ENCODE measurements at regions not wholly inside any gene's neighbourhood (a gene's known extent, or its start where the extent isn't known, plus 50 kb on each side); places are given as distances from the start of the nearest gene placed in this dataset.

DNA sequence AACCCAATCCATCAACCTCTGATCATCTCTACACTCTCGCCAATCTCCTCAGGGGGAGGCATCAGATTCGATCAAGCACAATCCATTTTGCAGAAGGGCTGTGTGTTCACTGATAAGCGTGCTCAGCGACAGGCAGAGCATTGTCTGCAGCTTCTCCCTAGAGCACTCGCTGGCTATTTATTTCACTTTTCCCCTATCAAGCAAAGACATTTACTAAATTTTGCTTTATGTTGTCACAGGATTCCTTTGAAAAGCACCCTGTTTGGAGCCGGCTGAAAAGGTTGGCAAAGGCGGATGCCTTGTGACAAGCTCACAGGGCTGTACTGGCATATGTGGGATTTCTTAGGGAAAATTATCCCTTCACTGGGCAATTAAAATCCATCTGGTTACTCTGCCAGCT is 1381.5 kb upstream of the TENM4 start:
- DNase-seq: no peak

DNA sequence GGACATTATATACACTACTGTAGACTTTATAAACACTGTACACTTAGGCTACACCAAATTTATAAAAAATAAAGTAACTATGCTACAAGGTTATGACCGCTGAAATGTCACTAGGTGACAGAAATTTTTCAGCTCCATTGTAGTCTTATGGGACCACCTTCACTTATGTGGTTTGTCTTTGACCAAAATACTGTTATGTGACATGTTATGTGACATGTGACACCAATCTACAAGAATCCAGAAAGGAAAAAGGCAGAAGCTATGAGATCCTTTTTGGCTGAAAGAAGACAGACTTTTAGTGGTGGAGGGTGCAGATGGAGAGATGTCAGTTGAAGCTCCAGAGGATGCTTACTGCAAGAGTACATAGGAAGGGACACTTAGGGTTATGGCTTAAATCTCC is 1378.4 kb upstream of the TENM4 start:
- DNase-seq: no peak

DNA sequence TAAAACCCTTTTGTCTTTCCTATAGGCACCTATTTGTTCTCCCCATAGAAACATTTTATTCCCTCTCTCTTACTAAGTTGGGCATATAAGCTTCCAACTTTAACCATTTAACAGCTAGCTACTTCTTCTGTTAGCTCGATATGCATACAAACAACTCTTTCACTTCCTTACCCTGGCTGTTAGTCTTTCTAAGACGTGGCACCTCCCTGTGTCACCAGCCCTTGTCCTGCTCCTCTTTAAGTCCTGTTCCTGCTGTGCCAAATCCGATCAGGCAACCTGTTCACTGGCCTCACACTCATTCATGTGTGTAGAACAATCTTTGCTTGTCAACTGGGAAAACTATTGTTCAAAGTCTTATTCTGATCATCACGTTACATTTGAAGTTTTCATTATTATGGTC is 1376.1 kb upstream of the TENM4 start:
- no peak for DNase-seq

DNA sequence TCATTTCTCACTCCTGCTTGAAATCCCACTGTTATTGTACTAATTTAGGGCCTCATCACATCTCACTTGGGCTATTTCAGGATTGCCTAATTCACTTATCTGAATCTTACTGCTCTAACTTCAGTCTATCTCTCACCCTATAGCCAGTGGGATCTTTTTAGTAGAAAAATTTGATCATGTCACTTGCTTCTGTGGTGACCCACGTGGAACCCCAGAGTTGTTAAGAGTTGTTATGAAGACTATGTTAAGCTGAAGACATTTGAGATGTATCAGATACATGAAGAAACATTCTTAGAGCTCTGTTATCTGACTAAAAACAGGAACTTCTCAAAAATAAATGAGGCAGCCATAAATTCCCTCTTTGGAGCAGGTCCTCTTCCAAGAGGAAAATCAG is 1375.6 kb upstream of the TENM4 start:
- no peak for DNase-seq

DNA sequence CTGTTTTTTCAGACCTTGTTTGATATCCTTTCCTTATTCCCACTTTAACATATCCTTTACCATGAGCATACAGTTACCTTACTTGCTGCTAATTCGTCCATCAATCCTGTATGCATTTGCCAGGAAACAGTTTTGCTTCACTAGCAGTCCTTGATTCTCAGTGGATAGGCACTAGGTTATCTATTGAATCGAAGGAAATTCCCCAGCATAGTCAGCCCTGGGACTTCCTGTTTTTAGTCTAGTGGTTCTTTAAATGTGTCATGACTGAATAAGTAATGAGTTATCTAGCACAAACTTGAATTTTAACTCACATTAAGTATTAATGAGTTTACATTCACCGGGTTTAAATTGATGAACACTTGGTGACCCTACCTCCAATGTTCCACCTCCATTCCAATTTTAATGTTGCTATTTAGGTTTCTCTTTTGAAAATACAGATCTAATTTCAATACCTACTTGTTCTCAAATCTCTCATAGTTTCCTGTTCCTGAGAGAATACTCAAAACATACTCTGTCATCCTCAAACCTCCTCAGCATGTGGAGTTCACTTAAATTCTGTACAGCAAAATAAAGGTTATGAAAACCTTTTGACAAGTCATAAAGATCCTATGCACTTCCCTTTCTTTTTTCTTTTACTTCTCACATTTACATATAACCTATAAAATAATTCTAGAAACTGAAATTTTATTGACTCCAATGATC is 1375.1 kb upstream of the TENM4 start:
- no peak for DNase-seq

DNA sequence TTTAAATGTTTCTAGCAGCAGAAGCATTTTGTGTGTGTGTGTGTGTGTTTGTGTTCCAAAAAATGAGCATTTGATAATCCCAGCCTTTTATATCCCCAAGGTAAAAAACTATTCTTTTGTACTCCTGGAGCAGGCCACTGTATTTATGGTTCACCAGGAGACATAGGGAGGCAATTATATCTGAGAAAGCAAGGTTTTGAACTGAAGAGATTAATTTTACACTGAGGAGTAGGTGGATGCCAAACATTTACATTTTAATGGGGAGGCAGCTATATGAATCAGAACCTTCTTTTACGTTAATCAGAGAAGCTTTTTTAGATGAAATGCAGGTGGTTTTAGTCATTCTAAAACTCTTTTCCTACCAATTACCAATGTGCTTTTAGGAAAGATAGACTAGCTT is 1374.0 kb upstream of the TENM4 start:
- DNase-seq: no peak

DNA sequence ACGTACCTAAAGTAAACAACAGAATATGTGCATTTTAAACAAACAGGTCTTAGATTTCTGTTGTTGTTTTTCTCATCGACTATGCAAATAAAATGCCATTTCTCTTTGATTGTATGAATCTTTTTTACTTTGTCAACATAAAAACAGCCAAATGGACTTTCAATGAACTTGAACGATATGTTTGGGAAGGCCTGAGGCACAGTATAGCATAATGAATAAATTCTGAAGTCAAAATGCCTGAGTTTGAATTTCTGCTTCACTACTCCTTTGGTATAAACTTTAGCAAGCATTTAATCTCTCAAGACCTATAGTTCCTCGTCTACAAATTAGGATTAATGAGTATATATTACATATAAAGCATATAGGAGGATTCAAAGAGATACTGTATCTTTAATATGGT is 1369.9 kb upstream of the TENM4 start:
- DNase-seq: no peak

DNA sequence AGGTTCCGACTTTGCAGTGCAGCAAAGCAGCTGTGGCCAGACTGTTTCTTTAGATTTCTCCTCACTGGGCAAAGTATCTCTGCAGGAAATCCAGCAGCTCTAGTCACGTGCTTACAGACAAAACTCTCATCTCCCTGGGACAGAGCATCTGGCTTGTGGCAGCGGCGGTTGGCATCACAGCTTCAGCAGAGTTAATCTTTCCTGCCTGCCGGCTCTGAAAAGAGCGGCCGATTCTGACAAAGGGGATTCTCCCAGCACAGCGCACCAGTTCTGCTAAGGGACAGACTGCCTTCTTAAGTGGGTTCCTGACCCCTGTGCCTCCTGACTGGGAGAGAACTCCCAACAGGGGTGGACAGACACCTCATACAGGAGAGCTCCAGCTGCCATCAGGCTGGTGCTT is 1357.3 kb upstream of the TENM4 start:
- no peak for DNase-seq

DNA sequence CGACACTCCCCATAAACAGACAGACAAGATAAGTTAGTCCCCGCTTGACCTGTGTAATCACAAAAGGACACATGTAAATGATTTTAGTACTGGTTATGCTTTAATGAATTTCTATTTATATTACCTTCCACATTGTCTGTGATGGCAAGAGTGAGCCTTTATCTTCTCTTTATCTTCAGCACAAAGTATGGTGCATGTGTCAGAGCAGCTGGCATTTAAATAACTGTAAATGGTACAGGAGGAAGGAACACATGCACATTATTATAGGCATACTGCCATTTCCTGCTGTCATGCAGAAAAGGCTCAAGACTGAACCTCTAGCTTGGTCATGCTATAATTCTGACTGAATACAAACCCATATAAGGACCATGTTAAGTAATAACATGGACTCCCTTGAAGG is 1342.7 kb upstream of the TENM4 start:
- DNase-seq: no peak

DNA sequence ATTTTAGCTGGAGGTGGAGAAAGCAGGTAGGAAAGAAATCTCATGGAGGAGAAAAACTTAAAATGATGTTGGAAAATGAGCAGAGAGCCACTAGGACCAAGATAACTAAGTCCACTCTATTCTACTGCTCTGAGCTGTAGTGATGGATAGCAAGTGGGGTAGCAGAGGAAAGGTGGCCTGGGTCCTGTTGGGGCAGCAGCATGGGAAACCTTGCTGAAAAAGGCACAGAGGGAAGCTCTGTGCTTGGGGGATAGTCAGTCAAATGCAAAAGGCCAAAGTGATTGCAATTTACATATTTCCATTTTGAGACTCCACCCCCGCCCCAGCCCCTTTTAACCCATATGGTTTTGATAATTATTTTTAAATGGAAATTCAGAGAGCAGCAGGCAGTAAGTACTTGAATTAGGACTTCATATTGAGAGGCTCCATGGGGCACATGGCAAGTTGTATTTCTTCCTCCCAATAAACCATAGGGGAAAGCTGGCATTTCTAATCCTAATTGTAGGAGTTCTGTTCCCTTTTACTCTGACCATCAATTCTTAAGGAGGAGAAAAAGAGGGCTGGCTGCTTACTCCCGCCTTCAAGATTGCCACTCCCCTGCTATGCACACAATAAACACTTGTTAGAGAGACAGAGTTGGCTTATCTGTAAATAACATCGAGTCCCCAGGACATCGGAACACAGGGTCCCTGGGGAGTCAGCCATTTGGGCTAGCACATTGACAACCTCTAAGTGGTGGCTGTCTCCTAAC is 1341.5 kb upstream of the TENM4 start:
- DNase-seq: no peak

DNA sequence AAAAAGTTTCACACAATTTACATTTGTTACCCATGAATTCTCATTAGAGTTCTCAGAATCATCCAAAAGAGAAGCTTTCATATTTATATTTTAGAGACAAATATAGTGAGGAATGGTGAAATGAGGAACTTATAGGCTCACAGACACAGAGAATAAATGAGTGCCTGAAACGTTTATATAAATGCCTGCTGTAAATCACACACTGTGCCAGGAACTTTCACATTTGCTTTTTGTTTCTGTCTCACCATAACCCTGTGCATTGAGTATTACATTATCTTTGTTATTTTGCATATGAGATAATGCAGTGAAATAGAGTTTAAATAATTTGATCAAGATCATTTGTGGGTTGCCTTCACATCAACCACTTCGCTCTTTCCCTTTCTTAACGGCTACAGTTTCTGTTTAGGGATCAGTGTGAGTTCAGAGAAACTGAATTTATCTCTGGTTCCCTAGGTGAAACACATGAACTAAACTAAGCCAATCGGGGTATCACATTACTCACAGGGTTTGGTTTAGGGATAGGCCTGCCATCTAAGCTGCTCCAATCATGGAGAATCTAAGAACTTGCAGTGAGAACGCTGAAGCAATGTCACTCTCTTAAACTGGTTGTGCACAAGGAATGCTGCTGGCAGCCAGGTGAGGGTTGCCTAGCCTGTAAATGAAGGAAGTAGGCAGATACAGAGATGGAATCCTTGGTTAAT is 1339.2 kb upstream of the TENM4 start:
- DNase-seq: no peak

DNA sequence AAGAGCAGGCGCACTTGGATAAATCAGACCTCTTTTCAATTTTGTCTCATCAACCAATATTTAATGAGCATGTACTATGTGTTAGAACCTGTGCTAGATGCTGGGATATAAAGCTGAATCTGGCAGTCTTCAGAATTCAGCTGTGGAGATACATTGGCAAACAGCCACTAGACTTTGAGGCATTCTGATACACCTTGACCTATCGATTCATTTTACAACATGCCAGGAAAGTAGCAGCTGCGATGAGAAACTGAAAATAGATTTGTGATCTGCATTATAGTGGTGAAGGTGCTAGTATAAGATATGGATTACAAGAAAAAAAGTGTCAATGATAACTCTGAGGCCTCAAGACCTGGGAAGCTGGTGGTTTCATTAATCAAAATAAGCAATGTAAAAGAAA is 1338.1 kb upstream of the TENM4 start:
- DNase-seq: no peak

DNA sequence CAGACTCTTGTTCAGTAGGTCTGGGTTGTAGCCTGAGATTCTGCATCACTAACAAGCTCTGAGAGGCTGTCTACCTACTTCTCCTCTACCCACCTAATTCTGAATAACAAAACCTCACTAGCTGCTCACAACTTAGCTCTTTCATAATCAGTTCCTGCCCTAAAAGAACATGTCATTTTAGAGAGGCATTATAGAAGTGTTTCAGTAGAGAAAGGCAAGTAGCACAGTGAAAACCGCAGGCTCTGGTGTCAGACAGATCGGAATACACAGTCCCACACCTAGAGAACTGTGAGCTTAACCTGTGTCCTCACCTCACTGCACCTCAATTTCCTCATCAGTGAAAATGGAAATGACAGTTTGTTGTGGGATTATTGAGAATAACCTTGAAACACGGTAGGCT is 1337.6 kb upstream of the TENM4 start:
- DNase-seq: no peak

DNA sequence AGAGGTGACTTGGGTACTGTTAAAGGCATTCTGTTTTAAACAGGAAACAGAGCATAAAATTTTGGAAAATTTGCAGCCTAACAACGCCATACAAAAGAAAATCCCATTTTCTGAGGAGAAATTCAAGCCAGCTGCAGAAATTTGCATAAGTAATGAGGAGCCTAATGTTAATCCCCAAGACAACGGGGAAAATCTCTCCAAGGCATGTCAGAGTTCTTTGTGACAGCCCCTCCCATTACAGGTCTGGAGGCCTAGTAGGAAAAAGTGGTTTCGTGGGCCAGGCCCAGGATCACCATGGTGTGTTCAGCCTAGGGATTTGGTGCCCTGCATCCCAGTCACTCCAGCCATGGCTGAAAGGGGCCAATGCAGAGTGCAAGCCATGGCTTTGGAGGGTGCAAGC is 1333.1 kb upstream of the TENM4 start:
- no peak for DNase-seq

DNA sequence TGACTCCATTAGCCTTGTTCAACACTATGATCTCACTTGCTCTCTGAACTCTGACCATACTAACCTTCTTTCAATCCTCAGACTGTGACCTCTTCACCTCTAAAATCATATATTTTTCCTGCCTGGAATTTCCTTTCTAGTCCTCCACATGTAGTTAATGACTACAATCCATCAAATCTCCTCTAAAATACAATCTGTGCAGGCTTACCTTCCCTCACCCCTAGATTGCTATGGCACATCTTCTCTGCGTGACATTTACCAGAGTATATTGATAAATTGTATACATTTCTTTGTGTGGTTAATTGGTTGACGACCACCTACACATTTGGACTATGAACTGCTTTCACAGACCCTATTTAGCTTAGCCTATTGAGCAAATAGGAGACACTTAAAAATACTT is 1330.2 kb upstream of the TENM4 start:
- no peak for DNase-seq

DNA sequence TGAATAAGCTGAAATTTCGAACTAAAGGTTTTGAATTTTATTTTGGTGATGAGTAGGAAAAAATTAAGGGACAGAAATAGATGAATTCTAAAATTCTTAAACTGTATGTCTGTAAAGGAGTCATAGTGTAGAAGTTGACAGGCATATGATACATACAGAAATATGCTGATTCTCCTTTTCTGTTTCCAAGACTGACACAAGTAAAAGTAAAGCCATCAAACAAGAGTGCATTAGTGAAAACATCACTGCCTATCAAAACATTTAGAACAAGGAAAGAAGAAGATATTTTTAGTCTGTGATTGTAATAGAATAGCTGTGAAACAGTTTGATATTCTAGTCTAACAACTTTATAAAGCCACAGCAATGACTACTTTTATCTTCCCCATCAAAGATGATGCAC is 1318.0 kb upstream of the TENM4 start:
- no peak for DNase-seq

DNA sequence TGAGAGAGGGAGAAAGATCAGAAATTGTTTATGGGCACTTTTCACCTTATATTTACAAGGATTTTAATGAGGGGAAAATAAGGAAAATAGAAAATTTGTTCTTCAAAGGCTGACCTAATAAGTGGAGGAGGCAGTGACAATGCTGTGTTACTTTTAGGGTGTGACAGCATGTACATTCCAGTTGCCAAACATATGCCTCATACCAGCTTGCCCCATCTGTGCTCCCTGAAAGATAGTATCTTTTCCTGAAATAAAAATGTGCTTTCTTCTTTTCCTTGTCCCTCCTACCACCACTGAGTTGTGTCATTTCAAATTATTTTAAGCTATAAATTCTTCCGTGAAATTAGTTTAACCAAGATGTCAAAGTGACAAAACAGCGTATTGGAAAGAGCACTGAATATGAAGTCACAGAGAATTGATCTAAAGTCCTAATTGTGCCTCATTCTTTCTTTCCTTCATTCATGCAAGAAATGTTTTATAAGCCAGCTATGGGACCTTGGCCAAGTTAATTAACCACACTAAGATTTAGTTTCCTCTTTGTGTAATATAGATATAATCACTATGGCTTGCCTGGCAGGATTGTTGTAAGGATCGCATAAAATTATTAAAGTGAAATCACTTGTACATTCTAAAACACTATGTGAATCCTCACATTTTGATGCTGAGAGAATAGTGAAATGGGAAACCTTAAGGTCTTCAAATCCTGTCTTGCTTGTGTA is 1307.5 kb upstream of the TENM4 start:
- DNase-seq: no peak

DNA sequence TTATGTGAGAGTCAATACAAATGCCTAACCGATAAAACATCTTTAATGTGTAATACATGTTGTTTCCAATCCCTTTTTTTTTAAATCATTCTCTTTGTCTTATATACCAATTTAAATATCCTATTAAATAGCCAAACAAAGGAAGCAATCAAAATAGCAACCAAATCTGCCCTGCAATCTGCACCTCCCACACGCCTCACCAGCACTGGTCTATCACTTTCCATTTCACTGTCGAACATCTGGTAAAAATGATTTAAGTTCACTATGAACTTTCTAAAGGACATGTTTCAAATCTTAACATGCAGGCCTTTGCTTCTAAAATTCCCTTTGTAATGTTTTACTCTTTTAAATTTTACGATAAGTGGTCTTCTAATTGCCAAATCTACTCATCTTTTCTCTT is 1305.5 kb upstream of the TENM4 start:
- no peak for DNase-seq

DNA sequence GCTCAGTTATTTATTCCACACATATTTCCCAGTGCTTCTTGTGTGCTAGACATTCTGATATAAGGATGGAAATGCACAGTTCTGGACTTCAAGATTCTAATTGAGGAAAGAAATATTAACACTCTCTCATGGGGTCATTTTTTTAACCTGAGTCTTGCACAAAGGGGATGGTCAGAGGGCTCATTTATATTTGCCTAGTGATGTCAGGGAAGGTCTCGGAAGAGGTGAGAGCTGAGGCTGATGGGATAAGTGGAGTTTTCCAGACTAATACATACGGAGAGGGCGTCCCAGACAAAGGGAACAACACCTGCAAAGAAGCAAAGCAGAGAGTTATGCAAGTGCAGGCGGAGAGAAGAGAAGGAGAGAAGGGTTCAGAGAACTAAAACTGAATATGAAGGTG is 1304.6 kb upstream of the TENM4 start:
- no peak for DNase-seq

DNA sequence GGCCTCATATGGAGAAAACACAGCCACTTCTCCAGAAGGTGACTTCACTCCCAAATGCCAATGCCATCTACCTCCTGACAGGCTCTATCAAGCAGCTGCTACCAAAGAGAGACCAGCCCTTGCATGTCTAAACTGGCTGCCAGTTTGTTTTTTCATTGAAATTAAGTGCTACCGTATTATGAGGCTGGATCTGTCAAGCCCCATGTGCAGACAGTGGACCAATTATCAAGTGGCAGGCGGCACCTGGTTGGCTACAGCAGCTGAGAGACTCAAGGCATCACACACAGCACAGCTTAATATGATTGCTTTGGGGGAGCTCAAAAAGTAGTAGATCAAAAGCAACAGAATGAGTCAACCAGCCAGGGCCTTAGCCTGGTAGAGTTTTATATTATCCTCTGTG is 1293.0 kb upstream of the TENM4 start:
- no peak for DNase-seq

DNA sequence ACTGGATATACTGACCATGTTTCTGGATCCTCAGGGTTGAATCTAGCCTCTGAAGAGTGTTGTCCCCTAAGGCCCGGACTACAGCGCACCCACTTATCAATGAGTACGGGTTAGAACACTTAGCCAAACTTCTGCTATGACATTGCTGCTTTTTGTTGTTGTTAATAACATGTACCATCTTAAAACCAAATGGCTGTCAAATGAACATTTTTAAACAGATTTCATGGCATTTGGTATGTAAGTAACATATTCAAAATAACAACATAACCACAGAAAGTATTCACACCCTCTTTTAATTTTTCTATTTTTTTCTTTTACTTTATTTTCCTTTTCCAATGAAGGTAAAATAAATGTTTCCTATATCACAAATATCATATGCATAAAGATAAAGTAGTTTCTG is 1292.5 kb upstream of the TENM4 start:
- DNase-seq: no peak

DNA sequence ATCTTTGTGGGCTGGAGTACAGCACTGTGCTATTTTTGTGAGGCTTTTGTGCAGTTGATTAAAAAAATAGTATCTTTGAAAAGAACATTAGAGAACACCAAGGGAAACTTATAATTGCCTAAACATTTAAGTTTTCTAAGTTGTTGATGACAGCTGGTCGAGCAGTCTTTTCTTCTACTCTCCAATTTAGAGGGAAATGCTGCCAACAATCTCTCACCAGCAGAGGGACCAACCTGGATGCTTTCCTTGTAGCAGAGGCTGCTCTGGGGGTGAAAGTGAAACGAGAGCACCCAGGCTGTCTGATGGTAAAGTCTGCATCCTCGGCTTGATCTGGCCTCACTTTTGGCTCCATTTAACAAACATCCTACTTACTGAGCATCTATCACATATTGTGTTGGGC is 1286.5 kb upstream of the TENM4 start:
- DNase-seq: peak; percentile 17 to 21

DNA sequence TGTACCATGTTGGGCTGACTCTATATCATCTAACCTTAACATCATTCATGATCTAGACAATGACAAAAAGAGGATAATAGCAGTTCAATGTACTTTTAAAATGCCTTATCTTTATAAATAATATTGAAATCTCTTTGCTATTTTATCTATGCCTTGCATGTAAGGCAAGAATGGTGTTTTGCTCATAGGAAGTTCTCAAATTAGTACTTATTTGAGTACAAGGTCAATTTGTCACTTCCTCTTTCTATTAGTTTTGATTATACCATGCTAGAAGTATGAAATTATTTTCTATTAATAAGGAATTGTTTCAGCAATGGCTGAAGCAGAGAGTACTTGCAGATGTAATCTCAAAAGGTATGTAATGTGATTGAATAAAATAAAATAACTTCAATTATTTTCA is 1285.4 kb upstream of the TENM4 start:
- DNase-seq: no peak

DNA sequence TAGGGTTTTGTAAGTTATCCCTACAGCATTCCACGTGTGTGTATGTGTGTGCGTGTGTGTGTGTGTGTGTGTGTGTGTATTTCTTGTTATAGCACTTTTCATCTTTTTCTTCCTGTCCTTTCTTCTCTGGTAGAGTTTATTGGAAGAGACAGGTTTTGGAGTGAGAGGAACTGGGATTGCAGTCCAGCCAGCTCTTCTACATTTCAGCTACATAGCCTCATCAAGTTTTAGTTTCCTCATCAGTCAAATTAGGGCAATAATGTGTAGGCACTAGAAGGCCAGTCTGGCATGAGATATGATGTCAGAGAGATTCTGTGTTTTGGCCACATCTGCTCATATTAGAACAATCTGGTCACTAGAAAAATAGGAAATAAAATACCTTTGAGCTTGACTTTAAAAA is 1283.5 kb upstream of the TENM4 start:
- DNase-seq: no peak

Measured in NCI-H1930 (cell line).